HUES6 (cell line): ENCODE measurements at regions not wholly inside any gene's neighbourhood (a gene's known extent, or its start where the extent isn't known, plus 50 kb on each side); places are given as distances from the start of the nearest gene placed in this dataset.

Source experiments
- H3K27ac ChIP-seq: 2 replicates; pipeline ENCODE4 v1.7.0; 2013; ENCODE audit warnings: low read depth, mild to moderate bottlenecking, low read length, inconsistent platforms
- H3K27me3 ChIP-seq: 2 replicates; pipeline ENCODE4 v1.6.1; 2013; ENCODE audit warnings: low read length; ENCODE audit not compliant: control insufficient read depth, insufficient read depth
- H3K36me3 ChIP-seq: 2 replicates; pipeline ENCODE4 v1.6.1; 2013; ENCODE audit warnings: low read length; ENCODE audit not compliant: control insufficient read depth, insufficient read depth
- H3K4me1 ChIP-seq: 2 replicates; pipeline ENCODE4 v1.6.1; 2013; ENCODE audit warnings: low read length; ENCODE audit not compliant: control insufficient read depth, insufficient read depth
- H3K4me3 ChIP-seq: 2 replicates; pipeline ENCODE4 v1.5.1; 2013; ENCODE audit warnings: low read depth, low read length
- H3K9ac ChIP-seq: one replicate; pipeline ENCODE4 v1.6.1; 2013; ENCODE audit warnings: mild to moderate bottlenecking, low read length
- H3K9me3 ChIP-seq: 2 replicates; pipeline ENCODE4 v1.6.1; 2013; ENCODE audit warnings: low read depth, low read length; ENCODE audit not compliant: control insufficient read depth, insufficient read depth

GRCh38 chr22:47369431-47370015 lies 607.1 kb downstream of the TBC1D22A start:
- no peak overlapping the region for H3K4me3 ChIP-seq
- no peaks in the 10 kb centered on the region for H3K36me3 ChIP-seq
- no peak overlapping the region for H3K9ac ChIP-seq
- H3K27ac ChIP-seq = no peak overlapping the region
- peaks cover 85% of the 10 kb centered on the region for H3K9me3 ChIP-seq
- H3K27me3 ChIP-seq = no peaks in the 10 kb centered on the region; the same call in 1 of the 2 replicates
- no peaks in the 10 kb centered on the region for H3K4me1 ChIP-seq

GRCh38 chr22:47369020-47369419 lies 606.6 kb downstream of the TBC1D22A start:
- no peak overlapping the region for H3K4me3 ChIP-seq
- H3K9me3 ChIP-seq = peaks cover 85% of the 10 kb centered on the region
- H3K36me3 ChIP-seq = no peaks in the 10 kb centered on the region
- H3K4me1 ChIP-seq = no peaks in the 10 kb centered on the region
- H3K27me3 ChIP-seq = no peaks in the 10 kb centered on the region
- no peak overlapping the region for H3K27ac ChIP-seq
- no peak overlapping the region for H3K9ac ChIP-seq

GRCh38 chr22:47367993-47368945 lies 605.8 kb downstream of the TBC1D22A start:
- Histone ChIP-seq H3K4me1 (no peaks in the 10 kb centered on the region), H3K36me3 (no peaks in the 10 kb centered on the region), H3K27ac (no peak overlapping the region), H3K27me3 (no peaks in the 10 kb centered on the region), H3K9ac (no peak overlapping the region), H3K9me3 (peaks cover 82% of the 10 kb centered on the region), H3K4me3 (no peak overlapping the region)

- Histone ChIP-seq H3K9me3 (peaks cover 71% of the 10 kb centered on the region), H3K27ac (no peak overlapping the region), H3K36me3 (no peaks in the 10 kb centered on the region), H3K9ac (no peak overlapping the region), H3K4me3 (no peak overlapping the region), H3K27me3 (no peaks in the 10 kb centered on the region), H3K4me1 (no peaks in the 10 kb centered on the region)
Measured at GRCh38 chr22:47367107-47367690, 604.7 kb downstream of the TBC1D22A start.

GRCh38 chr22:47366026-47366767 lies 603.7 kb downstream of the TBC1D22A start:
- no peaks in the 10 kb centered on the region for H3K27me3 ChIP-seq
- peaks cover 64% of the 10 kb centered on the region for H3K9me3 ChIP-seq
- no peak overlapping the region for H3K27ac ChIP-seq

GRCh38 chr22:47361247-47361646 lies 598.8 kb downstream of the TBC1D22A start:
- no peaks in the 10 kb centered on the region; the same call in 1 of the 2 replicates for H3K27me3 ChIP-seq
- no peaks in the 10 kb centered on the region for H3K4me1 ChIP-seq
- H3K36me3 ChIP-seq = no peaks in the 10 kb centered on the region
- no peak overlapping the region for H3K27ac ChIP-seq
- peaks cover 61% of the 10 kb centered on the region for H3K9me3 ChIP-seq
- no peak overlapping the region for H3K4me3 ChIP-seq
- H3K9ac ChIP-seq = no peak overlapping the region

More at GRCh38 chr22:47366026-47366767, 603.7 kb downstream of the TBC1D22A start:
- Histone ChIP-seq H3K36me3 (no peaks in the 10 kb centered on the region), H3K4me1 (no peaks in the 10 kb centered on the region), H3K4me3 (no peak overlapping the region), H3K9ac (no peak overlapping the region)

DNA sequence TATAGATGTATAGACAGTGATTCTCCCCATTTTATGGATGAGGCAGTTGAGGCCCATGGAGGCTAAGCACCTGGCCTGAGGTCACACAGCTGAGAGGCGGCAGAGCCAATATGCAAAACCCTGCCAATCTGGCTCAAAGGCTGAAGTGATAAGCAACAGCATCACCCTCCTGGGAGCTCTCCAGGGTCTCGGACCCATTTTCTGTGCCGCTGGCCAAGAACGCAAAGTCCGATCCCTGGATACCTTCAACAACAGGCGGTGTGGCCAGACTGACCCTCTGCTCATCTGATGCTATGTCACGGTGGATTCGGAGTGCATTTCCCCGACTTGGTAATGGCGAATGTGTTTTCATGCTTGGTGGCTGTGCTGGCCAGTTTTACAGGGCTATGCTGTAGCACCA lies 595.0 kb downstream of the TBC1D22A start:
- Histone ChIP-seq H3K27ac (no peak overlapping the region), H3K36me3 (no peaks in the 10 kb centered on the region), H3K27me3 (no peaks in the 10 kb centered on the region; the same call in 1 of the 2 replicates), H3K4me3 (no peak overlapping the region), H3K4me1 (no peaks in the 10 kb centered on the region), H3K9ac (no peak overlapping the region), H3K9me3 (peaks cover 79% of the 10 kb centered on the region; the same call in 1 of the 2 replicates)

- no peak overlapping the region for H3K9ac ChIP-seq
- no peak overlapping the region for H3K4me3 ChIP-seq
- H3K36me3 ChIP-seq = no peaks in the 10 kb centered on the region
- H3K27ac ChIP-seq = no peak overlapping the region
- peaks cover 83% of the 10 kb centered on the region; the same call in 1 of the 2 replicates for H3K9me3 ChIP-seq
- no peaks in the 10 kb centered on the region for H3K4me1 ChIP-seq
- no peaks in the 10 kb centered on the region; the same call in 1 of the 2 replicates for H3K27me3 ChIP-seq
Measured at GRCh38 chr22:47357086-47357485, 594.6 kb downstream of the TBC1D22A start.

DNA sequence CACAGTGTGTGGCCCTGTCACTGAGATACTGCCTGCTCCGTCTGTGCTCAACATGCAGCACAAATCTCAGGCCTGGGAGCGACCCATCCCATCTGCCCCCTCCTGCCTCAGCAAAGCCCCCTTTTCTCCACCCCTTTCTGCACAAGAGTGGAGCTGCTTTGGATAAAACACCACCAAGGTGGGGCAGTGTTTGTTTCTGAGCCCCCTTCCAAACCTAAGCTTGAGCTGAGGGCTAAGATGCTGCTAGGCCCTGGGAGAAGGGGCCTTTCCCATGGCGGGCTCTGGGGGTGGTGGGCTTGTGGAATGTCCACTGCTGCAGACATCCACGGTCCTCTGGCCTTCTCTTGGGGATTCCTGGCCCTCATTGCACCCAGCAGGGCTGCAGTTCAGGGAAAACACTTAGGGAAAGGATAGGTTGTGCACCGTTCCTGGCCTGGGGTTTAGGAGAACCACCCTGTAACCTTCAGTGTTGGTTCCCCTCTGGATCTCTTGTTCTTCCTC lies 594.1 kb downstream of the TBC1D22A start:
- Histone ChIP-seq H3K9me3 (peaks cover 88% of the 10 kb centered on the region), H3K27me3 (no peaks in the 10 kb centered on the region; the same call in 1 of the 2 replicates), H3K4me3 (no peak overlapping the region), H3K4me1 (no peaks in the 10 kb centered on the region), H3K9ac (no peak overlapping the region), H3K36me3 (no peaks in the 10 kb centered on the region), H3K27ac (no peak overlapping the region)

GRCh38 chr22:47355776-47356510 lies 593.5 kb downstream of the TBC1D22A start:
- Histone ChIP-seq H3K4me1 (no peaks in the 10 kb centered on the region), H3K27me3 (no peaks in the 10 kb centered on the region; the same call in 1 of the 2 replicates), H3K9me3 (peaks cover 89% of the 10 kb centered on the region), H3K36me3 (no peaks in the 10 kb centered on the region), H3K27ac (no peak overlapping the region), H3K4me3 (no peak overlapping the region), H3K9ac (no peak overlapping the region)
